GM18511 (cell line): ENCODE measurements at regions not wholly inside any gene's neighbourhood (a gene's known extent, or its start where the extent isn't known, plus 50 kb on each side); places are given as distances from the start of the nearest gene placed in this dataset.
"Not testable (repeated sequence)": the region's sequence is repeated elsewhere in the genome, so short reads cannot be mapped to it uniquely, and the experiment has no call there.

Source experiments
- ATAC-seq: cut with Tn5 transposase; IDR thresholded peaks from one replicate; pipeline ENCODE4 v1.9.1; 2021; ENCODE audit warnings: mild to moderate bottlenecking, moderate library complexity; ENCODE audit not compliant: unreplicated experiment

- ATAC-seq, result no peak
These were observed 411.3 kb upstream of the AUTS2 start for GRCh38 chr7:69186974-69187373.

- ATAC-seq, result no peak
These were observed 410.4 kb upstream of the AUTS2 start for GRCh38 chr7:69187824-69188333.

- no peak for ATAC-seq
These were observed 408.9 kb upstream of the AUTS2 start for GRCh38 chr7:69189406-69189805.

GRCh38 chr7:69190025-69190424 is 408.2 kb upstream of the AUTS2 start:
- no peak for ATAC-seq

GRCh38 chr7:69190763-69191162 is 407.5 kb upstream of the AUTS2 start:
- ATAC-seq, result no peak

GRCh38 chr7:69192134-69192533 is 406.1 kb upstream of the AUTS2 start:
- ATAC-seq, result no peak

GRCh38 chr7:69193061-69193460 is 405.2 kb upstream of the AUTS2 start:
- ATAC-seq, result no peak

GRCh38 chr7:69196593-69196992 is 401.7 kb upstream of the AUTS2 start:
- no peak for ATAC-seq

GRCh38 chr7:69198250-69198649 is 400.0 kb upstream of the AUTS2 start:
- no peak for ATAC-seq

- ATAC-seq, result no peak
These were observed 399.2 kb upstream of the AUTS2 start for GRCh38 chr7:69199041-69199440.

- ATAC-seq, result no peak
These were observed 398.6 kb upstream of the AUTS2 start for GRCh38 chr7:69199661-69200060.

- ATAC-seq, result no peak
These were observed 394.4 kb upstream of the AUTS2 start for GRCh38 chr7:69203871-69204270.

GRCh38 chr7:69204943-69205342 is 393.3 kb upstream of the AUTS2 start:
- no peak for ATAC-seq

- ATAC-seq, result no peak
These were observed 392.7 kb upstream of the AUTS2 start for GRCh38 chr7:69205581-69205980.

- no peak for ATAC-seq
These were observed 390.0 kb upstream of the AUTS2 start for GRCh38 chr7:69208276-69208675.

- peak; percentile 91 for ATAC-seq
These were observed 389.4 kb upstream of the AUTS2 start for GRCh38 chr7:69208848-69209247.

GRCh38 chr7:69211336-69211735 is 386.9 kb upstream of the AUTS2 start:
- ATAC-seq, result no peak

GRCh38 chr7:69211739-69212138 is 386.5 kb upstream of the AUTS2 start:
- ATAC-seq, result no peak

GRCh38 chr7:69213878-69214277 is 384.4 kb upstream of the AUTS2 start:
- ATAC-seq, result no peak

GRCh38 chr7:69215516-69215915 is 382.8 kb upstream of the AUTS2 start:
- not testable (repeated sequence) for ATAC-seq

- no peak for ATAC-seq
These were observed 380.5 kb upstream of the AUTS2 start for GRCh38 chr7:69217516-69218350.

- ATAC-seq, result no peak
These were observed 379.7 kb upstream of the AUTS2 start for GRCh38 chr7:69218576-69218975.

GRCh38 chr7:69219381-69219780 is 378.9 kb upstream of the AUTS2 start:
- ATAC-seq, result no peak
